Liver (tissue), 8 donors: ENCODE measurements at regions not wholly inside any gene's neighbourhood (a gene's known extent, or its start where the extent isn't known, plus 50 kb on each side); places are given as distances from the start of the nearest gene placed in this dataset.

Source experiments
- DNase-seq: peaks from one replicate; pipeline ENCODE4 v3.0.0-alpha.2; 2017; ENCODE audit warnings: low spot score
- H3K27ac ChIP-seq, 2 donors: one replicate each; pipeline ENCODE4 v1.7.0; 2013; ENCODE audit warnings: inconsistent platforms in 2 of 2, low read length in 2 of 2, control low read depth in 1 of 2, low read depth in 1 of 2, mild to moderate bottlenecking in 1 of 2
- H3K27me3 ChIP-seq, 4 donors: one replicate each; pipeline versions ENCODE4 v1.6.1 to v1.7.0; 2013; ENCODE audit warnings: low read length in 3 of 4, inconsistent platforms in 1 of 4, mild to moderate bottlenecking in 1 of 4, moderate library complexity in 1 of 4; ENCODE audit not compliant: control insufficient read depth in 4 of 4, insufficient read depth in 4 of 4
- H3K36me3 ChIP-seq, 4 donors: one replicate each; pipeline versions ENCODE4 v1.6.1 to v1.7.0; 2013; ENCODE audit warnings: low read length in 3 of 4, mild to moderate bottlenecking in 3 of 4, low read depth in 1 of 4, moderate library complexity in 1 of 4; ENCODE audit not compliant: control insufficient read depth in 4 of 4, insufficient read depth in 3 of 4
- H3K4me1 ChIP-seq, 4 donors: one replicate each; pipeline versions ENCODE4 v1.6.1 to v1.7.0; 2013; ENCODE audit warnings: low read length in 3 of 4, mild to moderate bottlenecking in 3 of 4, moderate library complexity in 1 of 4; ENCODE audit not compliant: control insufficient read depth in 4 of 4, insufficient read depth in 4 of 4
- H3K4me3 ChIP-seq, 3 donors: one replicate each; pipeline versions ENCODE4 v1.6.1 to v1.7.0; 2013; ENCODE audit warnings: low read length in 3 of 3, control low read depth in 1 of 3, low read depth in 1 of 3, mild to moderate bottlenecking in 1 of 3
- H3K9ac ChIP-seq, 2 donors: one replicate each; pipeline ENCODE4 v1.7.0; 2013; ENCODE audit warnings: low read length in 2 of 2, mild to moderate bottlenecking in 2 of 2, moderate library complexity in 2 of 2, control low read depth in 1 of 2, low read depth in 1 of 2
- H3K9me3 ChIP-seq, 4 donors: one replicate each; pipeline versions ENCODE4 v1.6.1 to v1.7.0; 2013; ENCODE audit warnings: low read length in 3 of 4; ENCODE audit not compliant: control insufficient read depth in 4 of 4
- EGR1 ChIP-seq, 2 donors: IDR thresholded peaks; 2 replicates each; pipeline ENCODE4 v1.6.1; 2016 to 2018; ENCODE audit warnings: antibody characterized with exemption in 2 of 2, low read depth in 2 of 2
- FOXA1 ChIP-seq: IDR thresholded peaks from 2 replicates; pipeline ENCODE4 v1.6.1; 2016; ENCODE audit warnings: antibody characterized with exemption
- FOXA2 ChIP-seq: IDR thresholded peaks from 2 replicates; pipeline ENCODE4 v1.6.1; 2016; ENCODE audit warnings: antibody characterized with exemption
- GABPA ChIP-seq, 2 donors: IDR thresholded peaks in 1 of 2; conservative IDR thresholded peaks in 1 of 2; 2 replicates each; pipeline ENCODE4 v1.6.1; 2016; ENCODE audit warnings: antibody characterized with exemption in 2 of 2, mild to moderate bottlenecking in 1 of 2, moderate library complexity in 1 of 2
- HNF4A ChIP-seq, 2 donors: conservative IDR thresholded peaks; 2 replicates each; pipeline ENCODE4 v1.6.1; 2016; ENCODE audit warnings: antibody characterized with exemption in 2 of 2, mild to moderate bottlenecking in 2 of 2
- HNF4G ChIP-seq: IDR thresholded peaks from 2 replicates; pipeline ENCODE4 v1.6.1; 2016; ENCODE audit warnings: antibody characterized with exemption
- JUND ChIP-seq, 2 donors: IDR thresholded peaks; 2 replicates each; pipeline ENCODE4 v1.6.1; 2016; ENCODE audit warnings: antibody characterized with exemption in 2 of 2
- RAD21 ChIP-seq, 2 donors: IDR thresholded peaks; 2 replicates each; pipeline ENCODE4 v1.6.1; 2016; ENCODE audit warnings: antibody characterized with exemption in 2 of 2, mild to moderate bottlenecking in 2 of 2
- RXRA ChIP-seq, 2 donors: IDR thresholded peaks; 2 replicates each; pipeline ENCODE4 v1.6.1; 2017 to 2018; ENCODE audit warnings: antibody characterized with exemption in 2 of 2, mild to moderate bottlenecking in 1 of 2
- SP1 ChIP-seq: IDR thresholded peaks from 2 replicates; pipeline ENCODE4 v1.6.1; 2018; ENCODE audit warnings: antibody characterized with exemption, mild to moderate bottlenecking
- YY1 ChIP-seq: IDR thresholded peaks from 2 replicates; pipeline ENCODE4 v1.6.1; 2016; ENCODE audit warnings: antibody characterized with exemption, mild to moderate bottlenecking
- WGBS: extraction: QIAGEN DNeasy Blood & Tissue Kit; methylation state at CpG from one replicate; pipeline ENCODE4 v1.1.7; 2013; 5-methylcytosine and 5-hydroxymethylcytosine counted together
- TF ChIP-seq, protein P1 (sequence below): IDR thresholded peaks from 2 replicates; pipeline ENCODE4 v1.6.1; 2016; ENCODE audit warnings: antibody characterized with exemption
- TF ChIP-seq, protein P2 (sequence below): fragments of 150-350 bp; IDR thresholded peaks from 2 replicates; pipeline ENCODE4 v1.5.1; 2017; ENCODE audit warnings: improper control_type of control experiment, low read depth, low read length; ENCODE audit not compliant: missing input control
- TF ChIP-seq, protein P3 (sequence below): IDR thresholded peaks from 2 replicates; pipeline ENCODE4 v1.6.1; 2016; ENCODE audit warnings: antibody characterized with exemption
- TF ChIP-seq, protein P4 (sequence below): IDR thresholded peaks from 2 replicates; pipeline ENCODE4 v1.6.1; 2016; ENCODE audit warnings: antibody characterized with exemption
- TF ChIP-seq, protein P5 (sequence below): IDR thresholded peaks from 2 replicates; pipeline ENCODE4 v1.6.1; 2016; ENCODE audit warnings: antibody characterized with exemption, mild to moderate bottlenecking
- donor health status: healthy.
- donor health status: healthy.
- donor health status: healthy.
- donor health status: healthy.
- donor health status: healthy.

DNA sequence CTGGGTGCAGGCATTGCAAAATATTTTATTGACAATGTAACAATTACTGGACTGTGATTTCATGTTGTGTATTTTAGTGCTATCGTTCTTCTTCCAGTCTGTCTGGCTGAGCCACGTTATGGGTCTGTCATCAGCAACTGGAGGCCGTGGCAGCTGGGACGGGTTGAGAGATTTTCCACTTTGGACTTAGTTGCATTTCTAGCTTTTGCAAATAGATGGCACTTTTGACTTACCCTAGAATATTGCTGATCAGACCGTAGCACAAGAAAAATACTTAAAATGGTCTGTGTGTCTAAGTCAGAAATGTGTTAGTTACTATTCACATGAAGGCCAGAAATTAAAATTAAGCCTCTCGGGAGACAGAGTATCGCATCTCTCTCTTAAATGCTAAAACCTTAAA, 211.1 kb downstream of the TEX29 start:
- Histone ChIP-seq H3K36me3 (no peaks in the 10 kb centered on the region), H3K9me3 (no peaks in the 10 kb centered on the region), H3K27me3 (no peaks in the 10 kb centered on the region), H3K9ac (no peak overlapping the region), H3K4me1 (peaks cover 0 to 21% (median 13%) of the 10 kb centered on the region in 4 donors), H3K27ac (no peak overlapping the region), H3K4me3 (no peak overlapping the region)
- WGBS: 23% methylated on average over 7 of the region's 7 CpGs
- TF ChIP-seq, protein P1, sequence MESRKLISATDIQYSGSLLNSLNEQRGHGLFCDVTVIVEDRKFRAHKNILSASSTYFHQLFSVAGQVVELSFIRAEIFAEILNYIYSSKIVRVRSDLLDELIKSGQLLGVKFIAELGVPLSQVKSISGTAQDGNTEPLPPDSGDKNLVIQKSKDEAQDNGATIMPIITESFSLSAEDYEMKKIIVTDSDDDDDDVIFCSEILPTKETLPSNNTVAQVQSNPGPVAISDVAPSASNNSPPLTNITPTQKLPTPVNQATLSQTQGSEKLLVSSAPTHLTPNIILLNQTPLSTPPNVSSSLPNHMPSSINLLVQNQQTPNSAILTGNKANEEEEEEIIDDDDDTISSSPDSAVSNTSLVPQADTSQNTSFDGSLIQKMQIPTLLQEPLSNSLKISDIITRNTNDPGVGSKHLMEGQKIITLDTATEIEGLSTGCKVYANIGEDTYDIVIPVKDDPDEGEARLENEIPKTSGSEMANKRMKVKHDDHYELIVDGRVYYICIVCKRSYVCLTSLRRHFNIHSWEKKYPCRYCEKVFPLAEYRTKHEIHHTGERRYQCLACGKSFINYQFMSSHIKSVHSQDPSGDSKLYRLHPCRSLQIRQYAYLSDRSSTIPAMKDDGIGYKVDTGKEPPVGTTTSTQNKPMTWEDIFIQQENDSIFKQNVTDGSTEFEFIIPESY: no peak
- TF ChIP-seq RXRA (IDR thresholded peaks at IDR 0.05) (peak; percentile 11 to 19), RAD21 (IDR thresholded peaks at IDR 0.05) (peak; percentile 90 to 95), HNF4A (conservative IDR thresholded peaks at IDR 0.05) (peak; percentile 44 to 60), YY1 (peak; percentile 34), FOXA2 (no peak)
- TF ChIP-seq, protein P2, sequence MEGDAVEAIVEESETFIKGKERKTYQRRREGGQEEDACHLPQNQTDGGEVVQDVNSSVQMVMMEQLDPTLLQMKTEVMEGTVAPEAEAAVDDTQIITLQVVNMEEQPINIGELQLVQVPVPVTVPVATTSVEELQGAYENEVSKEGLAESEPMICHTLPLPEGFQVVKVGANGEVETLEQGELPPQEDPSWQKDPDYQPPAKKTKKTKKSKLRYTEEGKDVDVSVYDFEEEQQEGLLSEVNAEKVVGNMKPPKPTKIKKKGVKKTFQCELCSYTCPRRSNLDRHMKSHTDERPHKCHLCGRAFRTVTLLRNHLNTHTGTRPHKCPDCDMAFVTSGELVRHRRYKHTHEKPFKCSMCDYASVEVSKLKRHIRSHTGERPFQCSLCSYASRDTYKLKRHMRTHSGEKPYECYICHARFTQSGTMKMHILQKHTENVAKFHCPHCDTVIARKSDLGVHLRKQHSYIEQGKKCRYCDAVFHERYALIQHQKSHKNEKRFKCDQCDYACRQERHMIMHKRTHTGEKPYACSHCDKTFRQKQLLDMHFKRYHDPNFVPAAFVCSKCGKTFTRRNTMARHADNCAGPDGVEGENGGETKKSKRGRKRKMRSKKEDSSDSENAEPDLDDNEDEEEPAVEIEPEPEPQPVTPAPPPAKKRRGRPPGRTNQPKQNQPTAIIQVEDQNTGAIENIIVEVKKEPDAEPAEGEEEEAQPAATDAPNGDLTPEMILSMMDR: peak; percentile 43
- TF ChIP-seq, protein P3, sequence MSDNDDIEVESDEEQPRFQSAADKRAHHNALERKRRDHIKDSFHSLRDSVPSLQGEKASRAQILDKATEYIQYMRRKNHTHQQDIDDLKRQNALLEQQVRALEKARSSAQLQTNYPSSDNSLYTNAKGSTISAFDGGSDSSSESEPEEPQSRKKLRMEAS: no peak
- DNase-seq: no peak

DNA sequence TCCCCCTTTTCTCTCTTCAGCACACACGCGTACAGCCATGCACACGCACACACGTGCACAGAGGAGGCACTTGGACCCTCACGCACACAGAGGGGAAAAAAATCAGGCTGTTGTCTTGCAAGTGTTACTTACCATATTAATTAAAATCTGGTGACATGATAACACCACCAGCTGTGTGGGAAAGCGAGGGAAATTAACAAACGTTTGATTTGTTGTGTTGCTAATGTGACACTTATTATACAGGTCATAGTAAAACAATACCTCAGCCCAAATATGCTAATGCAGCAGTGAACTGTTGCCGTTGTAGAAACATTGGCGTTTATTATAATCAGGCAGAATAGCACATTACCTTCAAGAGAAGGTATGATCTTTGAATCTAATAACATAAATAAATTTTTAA, 211.7 kb downstream of the TEX29 start:
- no peak for DNase-seq
- Histone ChIP-seq H3K9ac (no peak overlapping the region), H3K4me3 (no peak overlapping the region), H3K27ac (no peak overlapping the region), H3K36me3 (no peaks in the 10 kb centered on the region), H3K27me3 (no peaks in the 10 kb centered on the region), H3K4me1 (peaks cover 0 to 21% (median 13%) of the 10 kb centered on the region in 4 donors), H3K9me3 (no peaks in the 10 kb centered on the region)
- no peak for TF ChIP-seq RAD21 (IDR thresholded peaks at IDR 0.05)
- no peak for TF ChIP-seq FOXA2
- TF ChIP-seq, protein P4, sequence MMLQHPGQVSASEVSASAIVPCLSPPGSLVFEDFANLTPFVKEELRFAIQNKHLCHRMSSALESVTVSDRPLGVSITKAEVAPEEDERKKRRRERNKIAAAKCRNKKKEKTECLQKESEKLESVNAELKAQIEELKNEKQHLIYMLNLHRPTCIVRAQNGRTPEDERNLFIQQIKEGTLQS: no peak
- TF ChIP-seq JUND (IDR thresholded peaks at IDR 0.05): no peak
- TF ChIP-seq, protein P5, sequence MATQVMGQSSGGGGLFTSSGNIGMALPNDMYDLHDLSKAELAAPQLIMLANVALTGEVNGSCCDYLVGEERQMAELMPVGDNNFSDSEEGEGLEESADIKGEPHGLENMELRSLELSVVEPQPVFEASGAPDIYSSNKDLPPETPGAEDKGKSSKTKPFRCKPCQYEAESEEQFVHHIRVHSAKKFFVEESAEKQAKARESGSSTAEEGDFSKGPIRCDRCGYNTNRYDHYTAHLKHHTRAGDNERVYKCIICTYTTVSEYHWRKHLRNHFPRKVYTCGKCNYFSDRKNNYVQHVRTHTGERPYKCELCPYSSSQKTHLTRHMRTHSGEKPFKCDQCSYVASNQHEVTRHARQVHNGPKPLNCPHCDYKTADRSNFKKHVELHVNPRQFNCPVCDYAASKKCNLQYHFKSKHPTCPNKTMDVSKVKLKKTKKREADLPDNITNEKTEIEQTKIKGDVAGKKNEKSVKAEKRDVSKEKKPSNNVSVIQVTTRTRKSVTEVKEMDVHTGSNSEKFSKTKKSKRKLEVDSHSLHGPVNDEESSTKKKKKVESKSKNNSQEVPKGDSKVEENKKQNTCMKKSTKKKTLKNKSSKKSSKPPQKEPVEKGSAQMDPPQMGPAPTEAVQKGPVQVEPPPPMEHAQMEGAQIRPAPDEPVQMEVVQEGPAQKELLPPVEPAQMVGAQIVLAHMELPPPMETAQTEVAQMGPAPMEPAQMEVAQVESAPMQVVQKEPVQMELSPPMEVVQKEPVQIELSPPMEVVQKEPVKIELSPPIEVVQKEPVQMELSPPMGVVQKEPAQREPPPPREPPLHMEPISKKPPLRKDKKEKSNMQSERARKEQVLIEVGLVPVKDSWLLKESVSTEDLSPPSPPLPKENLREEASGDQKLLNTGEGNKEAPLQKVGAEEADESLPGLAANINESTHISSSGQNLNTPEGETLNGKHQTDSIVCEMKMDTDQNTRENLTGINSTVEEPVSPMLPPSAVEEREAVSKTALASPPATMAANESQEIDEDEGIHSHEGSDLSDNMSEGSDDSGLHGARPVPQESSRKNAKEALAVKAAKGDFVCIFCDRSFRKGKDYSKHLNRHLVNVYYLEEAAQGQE: no peak
- no peak for TF ChIP-seq RXRA (IDR thresholded peaks at IDR 0.05)
- TF ChIP-seq, protein P2: no peak
- TF ChIP-seq, protein P1: no peak
- TF ChIP-seq HNF4A (conservative IDR thresholded peaks at IDR 0.05): no peak
- no peak for TF ChIP-seq HNF4G
- TF ChIP-seq GABPA (IDR thresholded peaks at IDR 0.05 in 1 of 2, conservative IDR thresholded peaks at IDR 0.05 in 1 of 2): no peak
- no peak for TF ChIP-seq SP1
- TF ChIP-seq FOXA1: no peak
- TF ChIP-seq, protein P3: no peak
- TF ChIP-seq EGR1 (IDR thresholded peaks at IDR 0.05; ENCODE audit: low read depth in 2 of 2): no peak
- 81% methylated on average over 9 of the region's 9 CpGs for WGBS
